Dedifferentiated amniotic fluid mesenchymal stem cell (primary cell): ENCODE measurements at regions not wholly inside any gene's neighbourhood (a gene's known extent, or its start where the extent isn't known, plus 50 kb on each side); places are given as distances from the start of the nearest gene placed in this dataset.

Source experiments
- DNase-seq: peaks from one replicate; pipeline ENCODE4 v3.0.0-alpha.2; 2016; ENCODE audit errors: extremely low spot score

DNA sequence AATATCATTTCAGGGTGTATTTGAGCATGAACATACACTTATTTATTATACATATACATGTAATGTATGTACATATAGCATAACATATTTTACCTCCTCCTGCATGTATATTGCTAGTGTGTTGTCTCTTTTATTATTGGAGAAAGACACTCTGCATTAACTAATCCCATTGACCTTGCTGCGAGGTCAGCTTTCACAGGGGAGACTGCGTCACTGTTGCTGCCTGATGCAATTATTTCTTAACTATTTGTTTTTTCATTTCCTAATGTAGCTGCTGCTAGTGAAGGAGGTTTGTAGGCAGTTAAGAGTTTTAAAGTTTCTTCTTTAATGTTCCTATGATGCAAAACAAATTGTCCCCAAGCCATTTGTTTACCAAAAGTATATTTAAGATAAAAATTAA is 185.4 kb upstream of the CNTN5 start:
- DNase-seq: no peak

DNA sequence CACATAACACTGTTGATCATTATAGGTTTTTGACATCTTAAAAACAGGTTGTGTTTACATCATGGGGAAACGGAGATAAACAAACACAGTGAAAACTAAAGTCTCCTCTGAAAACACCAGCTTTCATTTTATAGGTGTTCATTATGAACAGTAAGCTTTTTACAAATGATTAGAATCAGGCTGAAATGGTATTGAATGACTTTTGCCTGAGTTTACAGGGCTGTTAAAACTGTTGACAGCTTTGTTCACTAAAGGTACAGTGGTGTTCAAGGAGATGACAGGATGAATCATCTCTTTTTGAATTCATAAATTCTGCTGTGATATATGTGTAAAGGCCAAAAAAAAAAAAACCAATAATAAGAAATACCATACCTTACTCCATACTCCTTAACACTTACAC is 184.6 kb upstream of the CNTN5 start:
- DNase-seq: no peak

GRCh38 chr11:98842187-98842586 is 178.6 kb upstream of the CNTN5 start:
- no peak for DNase-seq

DNA sequence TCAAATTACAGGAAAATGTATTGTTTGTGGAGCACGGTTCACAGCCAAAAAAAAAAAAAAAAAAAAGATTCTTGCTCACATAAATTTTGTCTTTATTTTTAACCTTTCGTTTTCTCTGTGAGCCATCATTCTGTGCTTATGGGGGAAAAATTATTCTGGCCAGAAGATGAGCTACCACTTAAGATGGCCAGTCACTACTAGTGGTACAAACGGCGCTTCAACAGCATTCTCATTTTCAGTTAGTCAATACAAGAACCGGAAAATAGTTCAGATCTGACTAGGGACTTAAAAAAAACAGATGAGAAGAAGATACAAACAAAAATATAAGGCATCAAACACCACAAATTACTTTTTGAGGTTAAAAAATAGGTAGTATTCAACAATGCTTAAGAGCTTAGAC is 158.6 kb upstream of the CNTN5 start:
- DNase-seq: no peak

DNA sequence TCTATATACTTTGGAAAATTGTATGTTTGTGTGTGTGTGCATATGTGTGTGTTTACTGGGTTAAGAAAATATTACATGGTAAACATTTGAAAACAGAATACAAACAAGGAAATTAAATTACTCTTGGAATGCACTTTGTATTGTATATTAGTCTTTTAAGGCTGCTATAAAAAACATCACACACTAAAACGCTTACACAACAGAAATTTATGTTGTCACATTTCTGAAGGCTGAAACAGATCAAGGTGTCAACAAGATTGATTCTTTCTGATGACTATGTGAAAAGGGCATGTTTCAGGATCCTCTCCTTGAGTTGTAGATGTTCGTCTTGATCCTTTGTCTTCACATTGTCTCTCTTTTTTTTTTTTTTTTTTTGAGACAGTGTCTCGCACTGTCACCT is 149.1 kb upstream of the CNTN5 start:
- no peak for DNase-seq

DNA sequence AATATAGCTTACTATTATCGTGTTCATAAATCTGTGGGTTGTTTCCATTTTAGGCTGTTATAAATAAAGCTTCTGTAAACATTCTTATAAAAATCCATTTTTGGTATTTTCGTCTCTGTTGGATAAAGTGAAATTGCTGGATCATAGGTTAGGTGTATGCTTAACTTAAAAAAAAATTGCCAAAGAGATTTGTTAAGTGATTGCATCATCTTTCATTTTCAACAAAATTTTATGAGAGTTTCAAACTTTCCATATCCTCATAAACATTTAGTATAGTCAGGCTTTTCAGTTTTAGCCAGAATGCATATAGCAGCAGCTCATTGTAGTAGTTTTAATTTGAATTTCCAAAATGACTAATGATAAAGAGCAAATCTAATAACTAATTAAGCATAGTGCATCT is 146.7 kb upstream of the CNTN5 start:
- DNase-seq: no peak

DNA sequence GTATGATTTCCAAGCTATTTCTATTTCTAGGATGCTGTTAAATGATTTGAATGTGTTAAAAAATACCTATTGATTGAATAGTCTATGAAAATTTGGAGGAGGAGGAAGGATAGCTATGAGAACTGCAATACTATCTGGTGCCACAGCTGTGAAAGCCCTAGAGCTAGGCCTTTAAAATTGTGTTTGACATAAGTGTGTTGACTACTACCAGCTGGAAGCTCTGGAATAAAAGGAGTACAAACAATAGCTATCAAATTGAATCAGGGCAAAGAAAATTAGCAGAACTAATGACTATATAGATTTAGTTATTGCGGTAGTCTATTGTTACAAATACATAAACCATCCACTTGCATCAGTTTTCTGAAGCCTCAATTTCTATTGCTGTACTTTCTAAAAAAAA is 124.8 kb upstream of the CNTN5 start:
- no peak for DNase-seq

DNA sequence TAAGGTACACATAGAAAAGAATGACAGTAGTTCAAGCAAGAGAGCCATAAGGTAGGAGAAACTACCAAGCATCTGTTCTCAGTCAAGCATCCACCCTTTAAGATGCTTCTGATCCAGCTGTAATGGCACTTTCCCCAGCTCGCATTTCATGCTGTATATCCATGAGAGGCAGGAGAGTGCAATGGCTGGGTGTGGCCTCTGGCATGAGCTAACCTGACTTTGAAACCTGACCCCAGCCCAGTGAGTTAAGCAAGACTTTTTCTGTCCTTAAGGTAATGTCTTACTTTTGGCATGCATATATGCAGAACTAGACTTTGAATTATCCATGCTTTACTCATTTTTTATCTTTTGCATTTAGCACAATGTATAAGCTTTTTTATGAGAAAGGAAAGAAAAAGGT is 79.8 kb upstream of the CNTN5 start:
- no peak for DNase-seq

DNA sequence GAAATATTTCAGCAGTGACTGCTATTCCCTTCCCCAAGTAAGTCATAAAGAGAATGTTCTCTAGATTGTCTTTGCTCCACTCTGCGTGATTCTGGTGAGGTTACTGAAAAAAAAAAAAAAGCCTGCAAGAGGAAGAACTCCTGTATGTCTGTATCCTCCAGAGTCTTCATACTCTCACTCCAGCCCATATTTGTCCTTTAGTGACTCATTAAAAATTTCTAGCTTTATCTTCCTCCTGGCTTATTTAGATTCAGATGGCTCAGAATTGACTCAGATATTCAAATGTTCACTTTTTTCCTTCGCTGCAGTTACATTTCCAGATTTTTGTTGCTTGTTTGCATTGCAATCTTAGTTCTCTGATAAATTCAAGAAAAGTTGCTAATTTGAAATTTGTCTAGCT is 76.3 kb upstream of the CNTN5 start:
- DNase-seq: no peak

DNA sequence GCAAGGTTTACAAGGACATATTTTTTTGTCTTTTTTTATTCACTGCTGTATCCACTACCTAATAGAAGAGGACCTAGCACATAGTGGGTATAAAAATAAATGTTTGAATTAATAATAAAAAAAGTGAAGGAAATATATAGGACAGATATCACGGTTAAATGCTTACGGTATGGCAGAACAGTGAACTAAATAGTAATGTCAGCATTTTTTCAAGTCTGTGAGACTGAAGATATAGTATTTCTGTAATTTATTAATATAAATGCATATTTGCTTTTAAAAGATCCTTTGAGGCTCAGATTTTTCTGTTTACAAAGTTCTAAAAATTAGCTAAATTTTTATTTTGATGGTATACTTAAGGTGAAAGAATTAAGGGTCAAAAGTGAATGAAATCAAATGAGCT is 68.6 kb upstream of the CNTN5 start:
- no peak for DNase-seq

DNA sequence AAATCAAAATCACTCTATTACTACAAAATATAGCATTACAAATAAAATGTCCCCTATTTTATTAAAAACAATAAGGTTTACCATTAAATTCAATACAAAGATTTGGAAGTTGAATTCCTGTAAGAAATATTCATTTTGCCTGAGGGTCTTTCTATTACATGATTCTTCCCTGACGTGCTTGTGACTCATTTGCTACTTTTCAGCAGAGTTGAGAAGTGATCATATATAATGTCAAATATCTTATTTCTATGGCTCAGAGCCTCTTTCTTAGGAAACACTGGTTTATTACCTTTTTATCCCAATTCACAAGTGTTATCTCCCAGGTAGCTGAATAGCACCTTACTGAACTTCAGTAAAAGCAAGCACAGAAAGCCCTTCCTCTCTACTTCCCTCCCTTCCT is 65.2 kb upstream of the CNTN5 start:
- DNase-seq: no peak

GRCh38 chr11:98964146-98964545 is 56.6 kb upstream of the CNTN5 start:
- no peak for DNase-seq

DNA sequence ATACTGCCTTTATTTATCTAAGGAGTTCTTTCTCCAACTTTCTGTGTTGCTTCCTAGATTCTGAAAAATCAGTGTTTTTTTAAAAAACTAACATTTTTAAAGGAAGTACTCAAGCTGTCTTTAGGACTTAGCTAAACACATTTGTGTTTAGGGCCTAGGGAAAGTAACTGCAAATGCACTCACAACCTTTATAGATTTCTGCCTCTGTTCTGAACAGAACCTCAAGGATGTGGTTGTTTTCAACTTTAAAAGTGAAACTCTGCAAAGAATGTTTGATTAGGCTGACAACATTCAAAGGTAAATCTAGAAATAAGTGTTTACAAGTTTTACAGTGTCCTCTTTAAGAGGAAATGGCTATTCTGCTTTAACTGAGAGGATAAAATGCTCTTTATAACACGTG is 55.4 kb upstream of the CNTN5 start:
- DNase-seq: no peak

- no peak for DNase-seq
These were observed 55.0 kb upstream of the CNTN5 start for GRCh38 chr11:98965775-98966174.

GRCh38 chr11:98967005-98967404 is 53.7 kb upstream of the CNTN5 start:
- no peak for DNase-seq
